GM04503 (cell line): ENCODE measurements at regions not wholly inside any gene's neighbourhood (a gene's known extent, or its start where the extent isn't known, plus 50 kb on each side); places are given as distances from the start of the nearest gene placed in this dataset.

Experiments used
- DNase-seq: peaks from one replicate; pipeline ENCODE4 v3.0.0-alpha.2; 2012; ENCODE audit warnings: low read depth

GRCh38 chr10:44198780-44199097 is 186.2 kb downstream of the CXCL12 start:
- DNase-seq: no peak

GRCh38 chr10:44198096-44198779 is 186.7 kb downstream of the CXCL12 start:
- DNase-seq: no peak

- no peak for DNase-seq
Observed at GRCh38 chr10:44197646-44198045, 187.3 kb downstream of the CXCL12 start.

GRCh38 chr10:44196336-44196735 is 188.6 kb downstream of the CXCL12 start:
- no peak for DNase-seq

GRCh38 chr10:44196008-44196320 is 188.9 kb downstream of the CXCL12 start:
- DNase-seq: no peak

- DNase-seq: peak; percentile 82
Observed at GRCh38 chr10:44195112-44196007, 189.5 kb downstream of the CXCL12 start.

- no peak for DNase-seq
Observed at GRCh38 chr10:44194435-44194834, 190.5 kb downstream of the CXCL12 start.

GRCh38 chr10:44193567-44194220 is 191.2 kb downstream of the CXCL12 start:
- DNase-seq: no peak

- no peak for DNase-seq
Observed at GRCh38 chr10:44193166-44193565, 191.7 kb downstream of the CXCL12 start.

- no peak for DNase-seq
Observed at GRCh38 chr10:44192435-44192834, 192.5 kb downstream of the CXCL12 start.

GRCh38 chr10:44190541-44190940 is 194.4 kb downstream of the CXCL12 start:
- DNase-seq: no peak

GRCh38 chr10:44186821-44187220 is 198.1 kb downstream of the CXCL12 start:
- no peak for DNase-seq

- DNase-seq: no peak
Observed at GRCh38 chr10:44186150-44186549, 198.7 kb downstream of the CXCL12 start.

- DNase-seq: no peak
Observed at GRCh38 chr10:44185315-44185666, 199.6 kb downstream of the CXCL12 start.

- DNase-seq: no peak
Observed at GRCh38 chr10:44184633-44185314, 200.1 kb downstream of the CXCL12 start.

GRCh38 chr10:44183667-44184632 is 200.9 kb downstream of the CXCL12 start:
- DNase-seq: peak; percentile 47

- DNase-seq: no peak
Observed at GRCh38 chr10:44182909-44183308, 202.0 kb downstream of the CXCL12 start.

GRCh38 chr10:44180321-44181168 is 204.4 kb downstream of the CXCL12 start:
- peak; percentile 93 for DNase-seq

- no peak for DNase-seq
Observed at GRCh38 chr10:44178856-44179255, 206.0 kb downstream of the CXCL12 start.

GRCh38 chr10:44178281-44178680 is 206.6 kb downstream of the CXCL12 start:
- DNase-seq: no peak

GRCh38 chr10:44177610-44178009 is 207.3 kb downstream of the CXCL12 start:
- no peak for DNase-seq
